H1 (cell line): ENCODE measurements at regions not wholly inside any gene's neighbourhood (a gene's known extent, or its start where the extent isn't known, plus 50 kb on each side); places are given as distances from the start of the nearest gene placed in this dataset.

Experiments used
- CBX8 ChIP-seq: fragments of 300-800, 300-1000 bp; sonication (generic); IDR thresholded peaks from 2 replicates; pipeline ENCODE4 v1.7.1; 2016; ENCODE audit warnings: low read depth, low read length, borderline replicate concordance
- EZH2 ChIP-seq: fragments of 200-600 bp; sonication (generic); IDR thresholded peaks from 2 replicates; pipeline ENCODE4 v1.7.1; 2012; ENCODE audit warnings: low read depth, mild to moderate bottlenecking, moderate library complexity, low read length, inconsistent platforms; ENCODE audit not compliant: severe bottlenecking
- FOSL1 ChIP-seq: IDR thresholded peaks from 2 replicates; pipeline ENCODE4 v1.6.1; 2011; ENCODE audit warnings: mild to moderate bottlenecking, low read depth, low read length, moderate library complexity; ENCODE audit not compliant: insufficient read depth
- KDM5A ChIP-seq: fragments of 200-600 bp; IDR thresholded peaks from 2 replicates; pipeline ENCODE4 v1.7.1; 2012; ENCODE audit warnings: mild to moderate bottlenecking, low read length, inconsistent platforms, mixed read lengths
- NANOG ChIP-seq: IDR thresholded peaks from 2 replicates; pipeline ENCODE4 v1.6.1; 2011; ENCODE audit warnings: low read length, low read depth, mild to moderate bottlenecking, inconsistent platforms; ENCODE audit not compliant: insufficient read depth, poor library complexity, severe bottlenecking
- RFX5 ChIP-seq: IDR thresholded peaks from 2 replicates; pipeline ENCODE4 v1.6.1; 2011; ENCODE audit warnings: low read depth, low read length, improper control_type of control experiment, borderline replicate concordance
- SIN3A ChIP-seq, 2 experiments: IDR thresholded peaks in 1 of 2; conservative IDR thresholded peaks in 1 of 2; 2 replicates each; pipeline ENCODE4 v1.6.1; 2011 to 2012; ENCODE audit warnings: low read length in 2 of 2, improper control_type of control experiment in 1 of 2, low read depth in 1 of 2, mild to moderate bottlenecking in 1 of 2
- SIX5 ChIP-seq: IDR thresholded peaks from 2 replicates; pipeline ENCODE4 v1.6.1; 2011; ENCODE audit warnings: mild to moderate bottlenecking, low read depth, low read length
- TEAD4 ChIP-seq: IDR thresholded peaks from 2 replicates; pipeline ENCODE4 v1.6.1; 2012; ENCODE audit warnings: low read depth, low read length, inconsistent platforms, mixed read lengths
- TF ChIP-seq, protein P1 (sequence below): fragments of 300-600 bp; sonication (generic); IDR thresholded peaks from 2 replicates; pipeline ENCODE4 v1.7.1; 2012; ENCODE audit warnings: low read length, moderate library complexity, mild to moderate bottlenecking, inconsistent platforms; ENCODE audit not compliant: insufficient replicate concordance

- TF ChIP-seq, protein P1, sequence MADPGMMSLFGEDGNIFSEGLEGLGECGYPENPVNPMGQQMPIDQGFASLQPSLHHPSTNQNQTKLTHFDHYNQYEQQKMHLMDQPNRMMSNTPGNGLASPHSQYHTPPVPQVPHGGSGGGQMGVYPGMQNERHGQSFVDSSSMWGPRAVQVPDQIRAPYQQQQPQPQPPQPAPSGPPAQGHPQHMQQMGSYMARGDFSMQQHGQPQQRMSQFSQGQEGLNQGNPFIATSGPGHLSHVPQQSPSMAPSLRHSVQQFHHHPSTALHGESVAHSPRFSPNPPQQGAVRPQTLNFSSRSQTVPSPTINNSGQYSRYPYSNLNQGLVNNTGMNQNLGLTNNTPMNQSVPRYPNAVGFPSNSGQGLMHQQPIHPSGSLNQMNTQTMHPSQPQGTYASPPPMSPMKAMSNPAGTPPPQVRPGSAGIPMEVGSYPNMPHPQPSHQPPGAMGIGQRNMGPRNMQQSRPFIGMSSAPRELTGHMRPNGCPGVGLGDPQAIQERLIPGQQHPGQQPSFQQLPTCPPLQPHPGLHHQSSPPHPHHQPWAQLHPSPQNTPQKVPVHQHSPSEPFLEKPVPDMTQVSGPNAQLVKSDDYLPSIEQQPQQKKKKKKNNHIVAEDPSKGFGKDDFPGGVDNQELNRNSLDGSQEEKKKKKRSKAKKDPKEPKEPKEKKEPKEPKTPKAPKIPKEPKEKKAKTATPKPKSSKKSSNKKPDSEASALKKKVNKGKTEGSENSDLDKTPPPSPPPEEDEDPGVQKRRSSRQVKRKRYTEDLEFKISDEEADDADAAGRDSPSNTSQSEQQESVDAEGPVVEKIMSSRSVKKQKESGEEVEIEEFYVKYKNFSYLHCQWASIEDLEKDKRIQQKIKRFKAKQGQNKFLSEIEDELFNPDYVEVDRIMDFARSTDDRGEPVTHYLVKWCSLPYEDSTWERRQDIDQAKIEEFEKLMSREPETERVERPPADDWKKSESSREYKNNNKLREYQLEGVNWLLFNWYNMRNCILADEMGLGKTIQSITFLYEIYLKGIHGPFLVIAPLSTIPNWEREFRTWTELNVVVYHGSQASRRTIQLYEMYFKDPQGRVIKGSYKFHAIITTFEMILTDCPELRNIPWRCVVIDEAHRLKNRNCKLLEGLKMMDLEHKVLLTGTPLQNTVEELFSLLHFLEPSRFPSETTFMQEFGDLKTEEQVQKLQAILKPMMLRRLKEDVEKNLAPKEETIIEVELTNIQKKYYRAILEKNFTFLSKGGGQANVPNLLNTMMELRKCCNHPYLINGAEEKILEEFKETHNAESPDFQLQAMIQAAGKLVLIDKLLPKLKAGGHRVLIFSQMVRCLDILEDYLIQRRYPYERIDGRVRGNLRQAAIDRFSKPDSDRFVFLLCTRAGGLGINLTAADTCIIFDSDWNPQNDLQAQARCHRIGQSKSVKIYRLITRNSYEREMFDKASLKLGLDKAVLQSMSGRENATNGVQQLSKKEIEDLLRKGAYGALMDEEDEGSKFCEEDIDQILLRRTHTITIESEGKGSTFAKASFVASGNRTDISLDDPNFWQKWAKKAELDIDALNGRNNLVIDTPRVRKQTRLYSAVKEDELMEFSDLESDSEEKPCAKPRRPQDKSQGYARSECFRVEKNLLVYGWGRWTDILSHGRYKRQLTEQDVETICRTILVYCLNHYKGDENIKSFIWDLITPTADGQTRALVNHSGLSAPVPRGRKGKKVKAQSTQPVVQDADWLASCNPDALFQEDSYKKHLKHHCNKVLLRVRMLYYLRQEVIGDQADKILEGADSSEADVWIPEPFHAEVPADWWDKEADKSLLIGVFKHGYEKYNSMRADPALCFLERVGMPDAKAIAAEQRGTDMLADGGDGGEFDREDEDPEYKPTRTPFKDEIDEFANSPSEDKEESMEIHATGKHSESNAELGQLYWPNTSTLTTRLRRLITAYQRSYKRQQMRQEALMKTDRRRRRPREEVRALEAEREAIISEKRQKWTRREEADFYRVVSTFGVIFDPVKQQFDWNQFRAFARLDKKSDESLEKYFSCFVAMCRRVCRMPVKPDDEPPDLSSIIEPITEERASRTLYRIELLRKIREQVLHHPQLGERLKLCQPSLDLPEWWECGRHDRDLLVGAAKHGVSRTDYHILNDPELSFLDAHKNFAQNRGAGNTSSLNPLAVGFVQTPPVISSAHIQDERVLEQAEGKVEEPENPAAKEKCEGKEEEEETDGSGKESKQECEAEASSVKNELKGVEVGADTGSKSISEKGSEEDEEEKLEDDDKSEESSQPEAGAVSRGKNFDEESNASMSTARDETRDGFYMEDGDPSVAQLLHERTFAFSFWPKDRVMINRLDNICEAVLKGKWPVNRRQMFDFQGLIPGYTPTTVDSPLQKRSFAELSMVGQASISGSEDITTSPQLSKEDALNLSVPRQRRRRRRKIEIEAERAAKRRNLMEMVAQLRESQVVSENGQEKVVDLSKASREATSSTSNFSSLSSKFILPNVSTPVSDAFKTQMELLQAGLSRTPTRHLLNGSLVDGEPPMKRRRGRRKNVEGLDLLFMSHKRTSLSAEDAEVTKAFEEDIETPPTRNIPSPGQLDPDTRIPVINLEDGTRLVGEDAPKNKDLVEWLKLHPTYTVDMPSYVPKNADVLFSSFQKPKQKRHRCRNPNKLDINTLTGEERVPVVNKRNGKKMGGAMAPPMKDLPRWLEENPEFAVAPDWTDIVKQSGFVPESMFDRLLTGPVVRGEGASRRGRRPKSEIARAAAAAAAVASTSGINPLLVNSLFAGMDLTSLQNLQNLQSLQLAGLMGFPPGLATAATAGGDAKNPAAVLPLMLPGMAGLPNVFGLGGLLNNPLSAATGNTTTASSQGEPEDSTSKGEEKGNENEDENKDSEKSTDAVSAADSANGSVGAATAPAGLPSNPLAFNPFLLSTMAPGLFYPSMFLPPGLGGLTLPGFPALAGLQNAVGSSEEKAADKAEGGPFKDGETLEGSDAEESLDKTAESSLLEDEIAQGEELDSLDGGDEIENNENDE = no peak
- TF ChIP-seq TEAD4 (no peak), EZH2 (no peak), FOSL1 (no peak), KDM5A (no peak), CBX8 (no peak), SIN3A (conservative IDR thresholded peaks at IDR 0.05 in 1 of 2, IDR thresholded peaks at IDR 0.05 in 1 of 2; ENCODE audit: low read depth in 1 of 2, low read length in 2 of 2) (no peak), RFX5 (no peak), SIX5 (no peak), NANOG (no peak)
Measured at GRCh38 chr15:62920682-62921502, 121.7 kb upstream of the TPM1 start (continued).
